A549 (cell line): ENCODE measurements at regions not wholly inside any gene's neighbourhood (a gene's known extent, or its start where the extent isn't known, plus 50 kb on each side); places are given as distances from the start of the nearest gene placed in this dataset.

Experiments
- ATAC-seq, 2 experiments: fragments of 200-7000 bp in 1 of 2; fragments of >200 bp in 1 of 2; cut with Nextera tagmentation in 1 of 2; cut with Tn5 transposase in 1 of 2; 3 replicates each; pipeline versions ENCODE4 v1.8.0 to v1.9.1; 2018 to 2020; ENCODE audit warnings: mild to moderate bottlenecking in 1 of 2, moderate library complexity in 1 of 2
- CTCF ChIA-PET: fragments of 300-600 bp; sonication (Branson Sonifier 250); formaldehyde crosslinking; extraction: SDS; loops from one replicate; lab custom pipeline; 2021; ENCODE audit warnings: antibody characterized with exemption, inconsistent platforms; lab: Yijun Ruan, JAX
- POLR2A ChIA-PET: fragments of 350-600 bp; formaldehyde crosslinking; extraction: SDS; loops from one replicate; lab custom pipeline; 2021; ENCODE audit warnings: antibody characterized with exemption, inconsistent platforms; lab: Yijun Ruan, JAX
- DNase-seq, 2 experiments: peaks; one replicate each; pipeline versions ENCODE4 v3.0.0 to v3.0.0-alpha.2; 2011 to 2016; ENCODE audit warnings: low read depth in 1 of 2, low spot score in 1 of 2
- FAIRE-seq: peaks from 2 replicates; lab custom pipeline; 2011; peaks lifted over from hg19 to GRCh38; lab: Jason Lieb, UNC
- H3K27ac ChIP-seq, 2 experiments: fragments of >200 bp; sonication (Bioruptor Twin); formaldehyde crosslinking; 3 replicates each; pipeline ENCODE4 v1.5.1; 2016 to 2017
- H3K4me1 ChIP-seq: fragments of >200 bp; sonication (Bioruptor Twin); formaldehyde crosslinking; 3 replicates; pipeline ENCODE4 v1.6.1; 2016
- H3K4me2 ChIP-seq: fragments of >200 bp; sonication (Bioruptor Twin); formaldehyde crosslinking; 3 replicates; pipeline ENCODE4 v1.6.1; 2016
- H3K4me3 ChIP-seq: fragments of >200 bp; sonication (Bioruptor Twin); formaldehyde crosslinking; 3 replicates; pipeline ENCODE4 v1.5.1; 2016
- H3K9me3 ChIP-seq: fragments of >200 bp; sonication (Bioruptor Twin); formaldehyde crosslinking; 3 replicates; pipeline ENCODE4 v1.6.1; 2016
- CBX2 ChIP-seq: fragments of 200-600 bp; sonication (generic); IDR thresholded peaks from 2 replicates; pipeline ENCODE4 v1.6.1; 2016; ENCODE audit warnings: low read depth, mild to moderate bottlenecking, borderline replicate concordance
- CBX8 ChIP-seq: fragments of 200-600 bp; sonication (generic); IDR thresholded peaks from 2 replicates; pipeline ENCODE4 v1.6.1; 2016
- CHD2 ChIP-seq: fragments of 150-350 bp; IDR thresholded peaks from 2 replicates; pipeline ENCODE4 v1.6.1; 2014; ENCODE audit warnings: low read length; ENCODE audit not compliant: partially characterized antibody
- CHD4 ChIP-seq: fragments of 200-600 bp; sonication (generic); IDR thresholded peaks from 2 replicates; pipeline ENCODE4 v1.6.1; 2016; ENCODE audit warnings: antibody characterized with exemption, mild to moderate bottlenecking, borderline replicate concordance
- EHF ChIP-seq: fragments of 250-450 bp; sonication (Bioruptor Pico); IDR thresholded peaks from 2 replicates; pipeline ENCODE4 v1.5.0; 2020; ENCODE audit warnings: mild to moderate bottlenecking
- FOSB ChIP-seq: fragments of 250-450 bp; sonication (Bioruptor Pico); IDR thresholded peaks from 2 replicates; pipeline ENCODE4 v1.5.0; 2020; ENCODE audit warnings: mild to moderate bottlenecking, moderate library complexity
- FOXS1 ChIP-seq: fragments of 250-450 bp; sonication (Bioruptor Pico); IDR thresholded peaks from 2 replicates; pipeline ENCODE4 v1.5.0; 2020; ENCODE audit warnings: mild to moderate bottlenecking, moderate library complexity
- HEYL ChIP-seq: fragments of 250-450 bp; sonication (Bioruptor Pico); IDR thresholded peaks from 2 replicates; pipeline ENCODE4 v1.8.0; 2021; ENCODE audit warnings: mild to moderate bottlenecking, moderate library complexity
- HOXB13 ChIP-seq: fragments of 250-450 bp; sonication (Bioruptor Pico); IDR thresholded peaks from 2 replicates; pipeline ENCODE4 v1.5.0; 2020; ENCODE audit warnings: low read depth, mild to moderate bottlenecking, moderate library complexity
- HOXB5 ChIP-seq: fragments of 250-450 bp; sonication (Bioruptor Pico); IDR thresholded peaks from 2 replicates; pipeline ENCODE4 v1.5.0; 2020; ENCODE audit warnings: mild to moderate bottlenecking, moderate library complexity
- JUNB ChIP-seq: fragments of >200 bp; sonication (Bioruptor Twin); formaldehyde crosslinking; IDR thresholded peaks from 2 replicates; pipeline ENCODE4 v1.6.1; 2016
- KDM1A ChIP-seq: fragments of 200-600 bp; sonication (generic); IDR thresholded peaks from 2 replicates; pipeline ENCODE4 v1.6.1; 2016; ENCODE audit warnings: low read depth, mild to moderate bottlenecking
- MAFK ChIP-seq: fragments of 450-650 bp; IDR thresholded peaks from 2 replicates; pipeline ENCODE4 v1.6.1; 2014; ENCODE audit not compliant: partially characterized antibody
- MAZ ChIP-seq: fragments of 150-350 bp; IDR thresholded peaks from 2 replicates; pipeline ENCODE4 v1.6.1; 2014; ENCODE audit warnings: antibody characterized with exemption, low read depth, low read length, borderline replicate concordance
- NFE2L2 ChIP-seq: fragments of 150-350 bp; conservative IDR thresholded peaks from 2 replicates; pipeline ENCODE4 v1.6.1; 2014; ENCODE audit warnings: low read length
- NPAS2 ChIP-seq: fragments of 250-450 bp; sonication (Bioruptor Pico); IDR thresholded peaks from 2 replicates; pipeline ENCODE4 v1.8.0; 2022; ENCODE audit warnings: mild to moderate bottlenecking, moderate library complexity, borderline replicate concordance
- PHF8 ChIP-seq: fragments of 200-600 bp; sonication (generic); IDR thresholded peaks from 2 replicates; pipeline ENCODE4 v1.6.1; 2016; ENCODE audit warnings: low read depth, mild to moderate bottlenecking, antibody characterized with exemption, moderate library complexity, borderline replicate concordance
- RAD21 ChIP-seq, 2 experiments: fragments of >200 bp in 1 of 2; sonication (Bioruptor Twin) in 1 of 2; formaldehyde crosslinking in 1 of 2; IDR thresholded peaks in 1 of 2; conservative IDR thresholded peaks in 1 of 2; 2 replicates in 1 of 2; 3 replicates in 1 of 2; pipeline ENCODE4 v1.6.1; 2012 to 2018; ENCODE audit warnings: inconsistent platforms in 1 of 2
- SMC3 ChIP-seq: fragments of >200 bp; sonication (Bioruptor Twin); formaldehyde crosslinking; IDR thresholded peaks from 3 replicates; pipeline ENCODE4 v1.6.1; 2018; ENCODE audit warnings: inconsistent platforms
- ZSCAN20 ChIP-seq: fragments of 250-450 bp; sonication (Bioruptor Pico); IDR thresholded peaks from 2 replicates; pipeline ENCODE4 v1.8.0; 2022; ENCODE audit warnings: mild to moderate bottlenecking, moderate library complexity
- whole genome bisulfite sequencing: methylation state at CpG from one replicate; pipeline ENCODE4 v1.1.6; 2017; ENCODE audit errors: missing lambda C conversion rate; 5-methylcytosine and 5-hydroxymethylcytosine counted together
- TF ChIP-seq, protein P1 (sequence below): fragments of 250-450 bp; sonication (Bioruptor Pico); IDR thresholded peaks from 2 replicates; pipeline ENCODE4 v1.5.0; 2021; ENCODE audit warnings: mild to moderate bottlenecking, moderate library complexity, borderline replicate concordance
- TF ChIP-seq, protein P2 (sequence below): fragments of 250-450 bp; sonication (Bioruptor Pico); IDR thresholded peaks from 2 replicates; pipeline ENCODE4 v1.5.0; 2020; ENCODE audit warnings: low read depth, mild to moderate bottlenecking, moderate library complexity
- TF ChIP-seq, protein P3 (sequence below): fragments of 450-650 bp; IDR thresholded peaks from 2 replicates; pipeline ENCODE4 v1.6.1; 2014; ENCODE audit warnings: antibody characterized with exemption
- TF ChIP-seq, protein P4 (sequence below): fragments of >200 bp; sonication (Bioruptor Twin); formaldehyde crosslinking; IDR thresholded peaks from 3 replicates; pipeline ENCODE4 v1.6.1; 2016

- no peak for FAIRE-seq
- H3K4me2 ChIP-seq: no peak overlapping the region
- no peak for ATAC-seq
- no peak for DNase-seq
- 0 out of 3 replicates have a peak, but pooled peaks cover 14% of the 10 kb centered on the region for H3K9me3 ChIP-seq
- H3K4me3 ChIP-seq: no peak overlapping the region
- 49% methylated on average over 2 of the region's 2 CpGs for WGBS
- TF ChIP-seq MAZ (no peak), NFE2L2 (no peak), MAFK (no peak), FOXS1 (no peak), ZSCAN20 (CRISPR knock-in tag) (no peak), HOXB5 (no peak), NPAS2 (CRISPR knock-in tag) (no peak)
- peaks cover 12% of the 10 kb centered on the region for H3K4me1 ChIP-seq
- CTCF ChIA-PET: no interaction called here
- POLR2A ChIA-PET: no interaction called here
- no peak overlapping the region for H3K27ac ChIP-seq
These were observed 127.8 kb upstream of the NDUFV2 start for GRCh38 chr18:8974696-8975095.

DNA sequence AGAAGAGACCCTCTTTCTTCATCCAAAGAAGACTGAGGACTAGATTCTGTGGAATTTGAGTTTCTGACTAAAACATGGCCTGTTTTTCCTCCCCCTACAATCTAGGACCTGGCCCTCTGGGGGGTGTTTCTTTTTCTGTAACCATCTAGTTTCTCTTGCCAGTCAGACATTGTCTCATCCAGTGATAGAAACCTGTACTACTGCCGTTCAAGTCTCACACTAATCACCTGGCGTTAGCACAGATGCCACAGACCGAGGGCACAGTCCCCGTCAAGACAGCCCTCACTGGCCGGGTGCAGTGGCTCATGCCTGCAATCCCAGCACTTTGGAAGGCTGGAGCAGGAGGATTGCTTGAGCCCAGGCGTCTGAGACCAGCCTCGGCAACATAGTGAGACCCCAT is 126.9 kb upstream of the NDUFV2 start:
- POLR2A ChIA-PET: no interaction called here
- 72% methylated on average over 7 of the region's 7 CpGs for WGBS
- Histone ChIP-seq H3K9me3 (0 out of 3 replicates have a peak, but pooled peaks cover 14% of the 10 kb centered on the region), H3K4me3 (no peak overlapping the region), H3K4me1 (peaks cover 17% of the 10 kb centered on the region), H3K27ac (no peak overlapping the region)
- CTCF ChIA-PET: interaction anchor here (1.2 kb wide), 1 partner anchor 12 kb away, joined by 5 read pairs; no protein-coding TSS in a partner anchor
- DNase-seq: no peak
- no peak for TF ChIP-seq CHD4
- TF ChIP-seq FOXS1: no peak
- TF ChIP-seq, all 56 proteins: peak for 0
- FAIRE-seq (no peak), ATAC-seq (no peak)
- H3K4me2 ChIP-seq: no peak overlapping the region

DNA sequence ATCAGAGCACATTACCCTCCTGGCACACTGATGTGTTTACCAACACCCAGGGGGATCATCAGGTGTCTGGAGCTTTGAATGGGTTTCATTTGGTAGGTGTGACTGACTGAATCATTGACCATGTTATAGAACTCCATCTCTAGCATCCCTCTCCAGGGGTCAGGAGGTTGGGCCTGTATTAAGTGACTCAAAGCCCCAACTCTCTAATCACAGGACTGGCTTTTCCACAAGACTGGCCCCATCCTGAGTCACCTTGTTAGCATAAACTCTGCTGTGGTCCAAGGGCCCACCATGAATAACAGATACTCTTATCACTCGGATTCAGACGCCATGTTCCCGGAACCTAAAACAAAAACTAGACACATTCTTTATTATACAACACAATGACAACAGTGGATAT is 125.9 kb upstream of the NDUFV2 start:
- FAIRE-seq (no peak), DNase-seq (no peak), ATAC-seq (no peak)
- TF ChIP-seq HEYL (CRISPR knock-in tag) (no peak), FOSB (CRISPR knock-in tag) (no peak), RAD21 (conservative IDR thresholded peaks at IDR 0.05 in 1 of 2, IDR thresholded peaks at IDR 0.05 in 1 of 2) (no peak), CHD2 (no peak), NFE2L2 (no peak), EHF (no peak), SMC3 (no peak), HOXB13 (CRISPR knock-in tag) (no peak), KDM1A (no peak), FOXS1 (no peak), CBX2 (no peak), JUNB (no peak), PHF8 (no peak), CBX8 (no peak)
- TF ChIP-seq, protein P1, sequence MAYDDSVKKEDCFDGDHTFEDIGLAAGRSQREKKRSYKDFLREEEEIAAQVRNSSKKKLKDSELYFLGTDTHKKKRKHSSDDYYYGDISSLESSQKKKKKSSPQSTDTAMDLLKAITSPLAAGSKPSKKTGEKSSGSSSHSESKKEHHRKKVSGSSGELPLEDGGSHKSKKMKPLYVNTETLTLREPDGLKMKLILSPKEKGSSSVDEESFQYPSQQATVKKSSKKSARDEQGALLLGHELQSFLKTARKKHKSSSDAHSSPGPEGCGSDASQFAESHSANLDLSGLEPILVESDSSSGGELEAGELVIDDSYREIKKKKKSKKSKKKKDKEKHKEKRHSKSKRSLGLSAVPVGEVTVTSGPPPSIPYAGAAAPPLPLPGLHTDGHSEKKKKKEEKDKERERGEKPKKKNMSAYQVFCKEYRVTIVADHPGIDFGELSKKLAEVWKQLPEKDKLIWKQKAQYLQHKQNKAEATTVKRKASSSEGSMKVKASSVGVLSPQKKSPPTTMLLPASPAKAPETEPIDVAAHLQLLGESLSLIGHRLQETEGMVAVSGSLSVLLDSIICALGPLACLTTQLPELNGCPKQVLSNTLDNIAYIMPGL (CRISPR knock-in tag): no peak
- TF ChIP-seq, protein P2, sequence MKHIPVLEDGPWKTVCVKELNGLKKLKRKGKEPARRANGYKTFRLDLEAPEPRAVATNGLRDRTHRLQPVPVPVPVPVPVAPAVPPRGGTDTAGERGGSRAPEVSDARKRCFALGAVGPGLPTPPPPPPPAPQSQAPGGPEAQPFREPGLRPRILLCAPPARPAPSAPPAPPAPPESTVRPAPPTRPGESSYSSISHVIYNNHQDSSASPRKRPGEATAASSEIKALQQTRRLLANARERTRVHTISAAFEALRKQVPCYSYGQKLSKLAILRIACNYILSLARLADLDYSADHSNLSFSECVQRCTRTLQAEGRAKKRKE (CRISPR knock-in tag): no peak
- TF ChIP-seq, protein P3, sequence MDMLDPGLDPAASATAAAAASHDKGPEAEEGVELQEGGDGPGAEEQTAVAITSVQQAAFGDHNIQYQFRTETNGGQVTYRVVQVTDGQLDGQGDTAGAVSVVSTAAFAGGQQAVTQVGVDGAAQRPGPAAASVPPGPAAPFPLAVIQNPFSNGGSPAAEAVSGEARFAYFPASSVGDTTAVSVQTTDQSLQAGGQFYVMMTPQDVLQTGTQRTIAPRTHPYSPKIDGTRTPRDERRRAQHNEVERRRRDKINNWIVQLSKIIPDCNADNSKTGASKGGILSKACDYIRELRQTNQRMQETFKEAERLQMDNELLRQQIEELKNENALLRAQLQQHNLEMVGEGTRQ: no peak
- TF ChIP-seq, protein P4, sequence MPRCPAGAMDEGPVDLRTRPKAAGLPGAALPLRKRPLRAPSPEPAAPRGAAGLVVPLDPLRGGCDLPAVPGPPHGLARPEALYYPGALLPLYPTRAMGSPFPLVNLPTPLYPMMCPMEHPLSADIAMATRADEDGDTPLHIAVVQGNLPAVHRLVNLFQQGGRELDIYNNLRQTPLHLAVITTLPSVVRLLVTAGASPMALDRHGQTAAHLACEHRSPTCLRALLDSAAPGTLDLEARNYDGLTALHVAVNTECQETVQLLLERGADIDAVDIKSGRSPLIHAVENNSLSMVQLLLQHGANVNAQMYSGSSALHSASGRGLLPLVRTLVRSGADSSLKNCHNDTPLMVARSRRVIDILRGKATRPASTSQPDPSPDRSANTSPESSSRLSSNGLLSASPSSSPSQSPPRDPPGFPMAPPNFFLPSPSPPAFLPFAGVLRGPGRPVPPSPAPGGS: no peak
- Histone ChIP-seq H3K4me1 (peaks cover 17% of the 10 kb centered on the region), H3K27ac (no peak overlapping the region; a peak in 1 of 6 replicates), H3K9me3 (0 out of 3 replicates have a peak, but pooled peaks cover 14% of the 10 kb centered on the region), H3K4me3 (no peak overlapping the region), H3K4me2 (no peak overlapping the region)
- ChIA-PET CTCF (interaction anchor here (0.8 to 1.2 kb wide), 2 partner anchors 11 to 176 kb away, joined by 3 to 5 read pairs; no protein-coding TSS in a partner anchor), POLR2A (no interaction called here)
- 71% methylated on average over 3 of the region's 3 CpGs for WGBS
